ENCODE measurements at regions not wholly inside any gene's neighbourhood (a gene's known extent, or its start where the extent isn't known, plus 50 kb on each side); places are given as distances from the start of the nearest gene placed in this dataset.
"Not testable (repeated sequence)": the region's sequence is repeated elsewhere in the genome, so short reads cannot be mapped to it uniquely, and the experiment has no call there.

GRCh38 chr9:29449306-29449705, 1876.0 kb upstream of the C9orf72 start:
- no peaks in the 10 kb centered on the region for H3K9me3 ChIP-seq
- intact Hi-C loops (cut with DNase I) = no loop called here
- TF ChIP-seq POLR2A (IDR thresholded peaks at IDR 0.05) = no peak
- no peak for TF ChIP-seq EP300 (IDR thresholded peaks at IDR 0.05)
- TF ChIP-seq CTCF (IDR thresholded peaks at IDR 0.05) = no peak

DNA sequence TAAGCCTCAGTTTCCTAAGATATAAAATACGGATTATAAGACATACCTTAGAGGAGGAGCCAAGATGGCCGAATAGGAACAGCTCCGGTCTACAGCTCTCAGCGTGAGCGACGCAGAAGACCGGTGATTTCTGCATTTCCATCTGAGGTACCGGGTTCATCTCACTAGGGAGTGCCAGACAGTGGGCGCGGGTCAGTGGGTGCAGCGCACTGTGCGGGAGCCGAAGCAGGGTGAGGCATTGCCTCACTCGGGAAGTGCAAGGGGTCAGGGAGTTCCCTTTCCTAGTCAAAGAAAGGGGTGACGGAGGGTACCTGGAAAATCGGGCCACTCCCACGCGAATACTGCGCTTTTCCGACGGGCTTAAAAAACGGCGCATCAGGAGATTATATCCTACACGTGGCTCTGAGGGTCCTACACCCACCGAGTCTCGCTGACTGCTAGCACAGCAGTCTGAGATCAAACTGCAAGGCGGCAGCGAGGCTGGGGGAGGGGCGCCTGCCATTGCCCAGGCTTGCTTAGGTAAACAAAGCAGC, 1877.1 kb upstream of the C9orf72 start:
- intact Hi-C loops (cut with DNase I); H3K27ac ChIP-seq; H3K4me1 ChIP-seq (ENCODE audit: insufficient read depth); H3K9me3 ChIP-seq; H3K4me3 ChIP-seq; H3K27me3 ChIP-seq; H3K36me3 ChIP-seq; DNase-seq: not testable (repeated sequence)
- WGBS, 3 donors = 89 to 93% (median 90%) methylated on average over 29 of the region's 29 CpGs

More at GRCh38 chr9:29449306-29449705, 1876.0 kb upstream of the C9orf72 start:
- Histone ChIP-seq H3K4me3 (no peak overlapping the region), H3K27me3 (no peaks in the 10 kb centered on the region), H3K27ac (no peak overlapping the region), H3K4me1 (ENCODE audit: insufficient read depth) (no peaks in the 10 kb centered on the region), H3K36me3 (no peaks in the 10 kb centered on the region)
- DNase-seq = no peak

DNA sequence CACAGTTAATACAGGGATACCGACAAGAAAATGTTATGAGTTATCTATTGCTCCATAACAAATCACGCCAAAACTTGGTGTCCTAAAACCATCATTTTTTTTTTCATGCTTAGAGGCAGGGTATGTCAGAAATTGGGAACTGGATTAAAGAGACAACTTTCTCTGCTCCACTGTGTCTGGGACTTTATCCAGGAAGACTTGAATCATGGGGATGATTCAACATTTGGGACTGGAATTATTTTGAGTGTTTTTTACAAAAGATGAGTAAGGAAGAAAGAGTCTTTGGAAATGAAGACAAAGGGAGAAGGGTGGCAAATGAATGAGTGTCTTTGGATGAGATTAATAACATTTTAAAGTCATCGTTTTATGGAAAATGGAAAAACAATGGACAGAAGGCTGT, 1883.7 kb upstream of the C9orf72 start:
- H3K27ac ChIP-seq = no peak overlapping the region
- H3K4me3 ChIP-seq = no peak overlapping the region
- H3K27me3 ChIP-seq = no peaks in the 10 kb centered on the region
- no peaks in the 10 kb centered on the region for H3K9me3 ChIP-seq
- TF ChIP-seq CTCF (IDR thresholded peaks at IDR 0.05) (no peak), POLR2A (IDR thresholded peaks at IDR 0.05) (no peak), EP300 (IDR thresholded peaks at IDR 0.05) (no peak)
- H3K36me3 ChIP-seq = no peaks in the 10 kb centered on the region
- H3K4me1 ChIP-seq (ENCODE audit: insufficient read depth) = no peaks in the 10 kb centered on the region
- DNase-seq = no peak
- intact Hi-C loops (cut with DNase I) = no loop called here
- WGBS, 3 donors = 66 to 74% (median 73%) methylated on average over 3 of the region's 3 CpGs

DNA sequence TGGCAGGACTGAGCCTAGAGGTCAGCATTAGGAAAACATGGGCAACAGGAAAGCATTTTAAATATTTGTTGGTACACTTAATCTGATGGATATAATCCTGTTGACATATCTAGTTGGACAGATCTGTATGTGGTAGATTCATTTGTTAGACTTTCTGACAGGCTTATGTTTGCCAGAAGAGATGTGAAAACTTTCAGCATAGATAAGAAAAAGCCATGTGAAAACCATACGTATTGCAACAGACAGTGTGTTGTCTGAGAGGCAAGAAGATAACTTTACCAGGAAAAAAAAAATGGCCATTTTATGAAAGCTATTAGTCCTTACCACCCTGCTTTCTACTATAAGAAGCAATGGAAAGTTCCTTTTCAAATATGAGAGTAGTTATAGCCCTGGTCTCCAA, 1902.2 kb upstream of the C9orf72 start:
- Histone ChIP-seq H3K27me3 (no peaks in the 10 kb centered on the region), H3K4me3 (no peak overlapping the region), H3K36me3 (no peaks in the 10 kb centered on the region), H3K9me3 (no peaks in the 10 kb centered on the region), H3K4me1 (ENCODE audit: insufficient read depth) (no peaks in the 10 kb centered on the region), H3K27ac (no peak overlapping the region)
- TF ChIP-seq EP300 (IDR thresholded peaks at IDR 0.05) = no peak
- TF ChIP-seq CTCF (IDR thresholded peaks at IDR 0.05) = no peak
- TF ChIP-seq POLR2A (IDR thresholded peaks at IDR 0.05) = no peak
- 47 to 64% (median 56%) methylated on average over 1 of the region's 1 CpG for WGBS, 3 donors
- intact Hi-C loops (cut with DNase I) = no loop called here
- no peak for DNase-seq

DNA sequence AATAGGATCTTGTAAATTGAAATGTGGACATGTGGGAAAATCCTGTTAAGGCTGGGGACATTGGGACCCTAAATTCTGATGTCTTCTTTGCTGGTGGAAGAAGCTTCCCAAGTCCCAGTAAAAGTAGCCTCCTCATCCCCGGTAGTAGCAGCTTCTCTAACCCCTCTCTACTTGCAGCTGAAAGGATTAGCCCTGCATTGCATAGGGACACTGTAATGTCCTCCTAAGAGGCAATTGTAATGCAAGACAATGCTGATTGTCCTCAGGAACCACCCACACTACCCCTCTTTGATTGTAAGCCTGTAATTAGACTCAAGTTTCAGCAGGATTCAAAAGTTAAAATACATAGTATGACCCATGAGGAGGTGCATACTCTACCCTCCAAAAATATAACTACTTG, 1938.4 kb upstream of the C9orf72 start:
- 78 to 88% (median 88%) methylated on average over 1 of the region's 1 CpG for WGBS, 3 donors
- intact Hi-C loops (cut with DNase I) = no loop called here

More for the DNA sequence above, 1938.4 kb upstream of the C9orf72 start:
- Histone ChIP-seq H3K4me1 (ENCODE audit: insufficient read depth) (no peaks in the 10 kb centered on the region), H3K27me3 (no peaks in the 10 kb centered on the region), H3K9me3 (no peaks in the 10 kb centered on the region), H3K4me3 (no peak overlapping the region), H3K36me3 (no peaks in the 10 kb centered on the region), H3K27ac (no peak overlapping the region)
- no peak for DNase-seq
- TF ChIP-seq POLR2A (IDR thresholded peaks at IDR 0.05) (no peak), CTCF (IDR thresholded peaks at IDR 0.05) (no peak), EP300 (IDR thresholded peaks at IDR 0.05) (no peak)

Data from ovary (tissue), 7 donors.